ENCODE measurements at regions not wholly inside any gene's neighbourhood (a gene's known extent, or its start where the extent isn't known, plus 50 kb on each side); places are given as distances from the start of the nearest gene placed in this dataset.

DNA sequence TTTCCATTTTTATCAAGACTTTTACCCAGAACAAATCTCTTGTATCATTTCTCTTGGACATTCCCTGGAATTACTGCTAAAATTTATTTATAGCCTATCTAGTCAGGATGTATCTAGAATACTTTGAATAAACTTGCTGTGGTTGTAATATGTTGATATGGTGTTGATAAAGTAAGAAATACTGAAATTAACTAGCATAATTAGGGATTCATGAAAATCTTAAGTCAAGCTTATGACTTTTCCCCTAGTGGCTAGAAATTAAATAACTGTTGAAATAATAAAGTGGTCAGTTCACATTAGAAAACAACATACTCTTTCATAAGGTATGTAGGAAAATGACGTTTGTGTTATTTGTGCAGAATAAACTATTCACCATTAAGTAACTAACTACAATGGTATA lies 73.1 kb upstream of the ANKRD50 start:
- no peak for TF ChIP-seq RCOR1 (IDR thresholded peaks at IDR 0.05; ENCODE audit: insufficient replicate concordance, low read length)
- TF ChIP-seq, protein P1, sequence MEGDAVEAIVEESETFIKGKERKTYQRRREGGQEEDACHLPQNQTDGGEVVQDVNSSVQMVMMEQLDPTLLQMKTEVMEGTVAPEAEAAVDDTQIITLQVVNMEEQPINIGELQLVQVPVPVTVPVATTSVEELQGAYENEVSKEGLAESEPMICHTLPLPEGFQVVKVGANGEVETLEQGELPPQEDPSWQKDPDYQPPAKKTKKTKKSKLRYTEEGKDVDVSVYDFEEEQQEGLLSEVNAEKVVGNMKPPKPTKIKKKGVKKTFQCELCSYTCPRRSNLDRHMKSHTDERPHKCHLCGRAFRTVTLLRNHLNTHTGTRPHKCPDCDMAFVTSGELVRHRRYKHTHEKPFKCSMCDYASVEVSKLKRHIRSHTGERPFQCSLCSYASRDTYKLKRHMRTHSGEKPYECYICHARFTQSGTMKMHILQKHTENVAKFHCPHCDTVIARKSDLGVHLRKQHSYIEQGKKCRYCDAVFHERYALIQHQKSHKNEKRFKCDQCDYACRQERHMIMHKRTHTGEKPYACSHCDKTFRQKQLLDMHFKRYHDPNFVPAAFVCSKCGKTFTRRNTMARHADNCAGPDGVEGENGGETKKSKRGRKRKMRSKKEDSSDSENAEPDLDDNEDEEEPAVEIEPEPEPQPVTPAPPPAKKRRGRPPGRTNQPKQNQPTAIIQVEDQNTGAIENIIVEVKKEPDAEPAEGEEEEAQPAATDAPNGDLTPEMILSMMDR (conservative IDR thresholded peaks at IDR 0.05; ENCODE audit: low read depth, low read length): no peak
- TF ChIP-seq, protein P2, sequence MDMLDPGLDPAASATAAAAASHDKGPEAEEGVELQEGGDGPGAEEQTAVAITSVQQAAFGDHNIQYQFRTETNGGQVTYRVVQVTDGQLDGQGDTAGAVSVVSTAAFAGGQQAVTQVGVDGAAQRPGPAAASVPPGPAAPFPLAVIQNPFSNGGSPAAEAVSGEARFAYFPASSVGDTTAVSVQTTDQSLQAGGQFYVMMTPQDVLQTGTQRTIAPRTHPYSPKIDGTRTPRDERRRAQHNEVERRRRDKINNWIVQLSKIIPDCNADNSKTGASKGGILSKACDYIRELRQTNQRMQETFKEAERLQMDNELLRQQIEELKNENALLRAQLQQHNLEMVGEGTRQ (IDR thresholded peaks at IDR 0.05; ENCODE audit: low read depth, low read length): no peak
- TF ChIP-seq POLR2A (IDR thresholded peaks at IDR 0.05; ENCODE audit: low read depth, low read length): no peak
- TF ChIP-seq ELK1 (IDR thresholded peaks at IDR 0.05; ENCODE audit: borderline replicate concordance, low read depth, low read length): no peak
- TF ChIP-seq RAD21 (IDR thresholded peaks at IDR 0.05; ENCODE audit: low read length): no peak
- no peak for TF ChIP-seq MAFK (IDR thresholded peaks at IDR 0.05; ENCODE audit: low read depth, low read length)

Data from IMR-90 (cell line).